Epithelial cell of esophagus (primary cell): ENCODE measurements at regions not wholly inside any gene's neighbourhood (a gene's known extent, or its start where the extent isn't known, plus 50 kb on each side); places are given as distances from the start of the nearest gene placed in this dataset.

Source experiments
- DNase-seq: peaks from one replicate; pipeline ENCODE4 v3.0.0; 2010; ENCODE audit warnings: low read depth
- H3K4me3 ChIP-seq: 2 replicates; pipeline ENCODE4 v1.5.1; 2011; ENCODE audit warnings: mild to moderate bottlenecking, low read length, control low read depth
- CTCF ChIP-seq: IDR thresholded peaks from 2 replicates; pipeline ENCODE4 v1.5.1; 2011; ENCODE audit warnings: low read depth, mild to moderate bottlenecking, low read length, control low read depth, inconsistent platforms; ENCODE audit not compliant: insufficient read depth; ENCODE audit errors: missing control alignments

- no peak for DNase-seq
- no peak for TF ChIP-seq CTCF
- H3K4me3 ChIP-seq = no peak overlapping the region
These were observed 345.3 kb upstream of the NCAM1 start for GRCh38 chr11:112615891-112616290.

DNA sequence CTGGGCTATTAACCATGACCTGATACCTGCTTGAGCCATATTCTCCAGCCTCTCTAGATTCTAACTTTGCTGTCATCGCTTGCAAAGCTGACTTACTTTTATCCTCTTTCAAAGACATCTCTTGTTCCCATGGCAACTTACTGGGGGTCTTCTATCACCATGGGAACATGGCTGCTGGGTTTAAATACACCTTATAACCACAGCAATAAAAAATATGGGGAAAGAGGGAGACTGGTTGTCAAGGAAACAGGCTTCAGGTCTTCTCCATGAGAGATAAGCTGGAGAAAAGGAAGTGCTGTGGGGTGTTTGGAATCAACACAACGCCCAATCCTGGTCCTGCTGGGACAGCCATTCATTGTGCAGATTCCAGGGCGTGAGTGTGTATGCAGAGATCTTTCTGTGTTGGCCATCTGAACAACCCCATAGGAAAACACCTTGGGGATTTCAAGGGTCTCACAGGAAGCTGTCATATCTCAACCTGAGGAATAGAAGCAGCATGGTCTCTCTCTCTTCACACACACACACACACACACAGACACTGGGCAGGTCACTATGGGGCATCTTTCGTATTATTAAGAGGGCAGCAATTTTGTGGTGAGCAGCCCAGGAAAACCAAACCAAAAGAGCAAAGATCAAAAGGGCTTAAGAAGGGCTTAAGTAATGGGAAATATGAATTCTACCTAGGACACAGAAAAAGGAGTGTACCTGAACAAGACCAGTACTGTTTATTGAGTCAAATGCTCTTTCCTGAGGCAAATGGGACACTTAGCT is 344.7 kb upstream of the NCAM1 start:
- DNase-seq = no peak
- TF ChIP-seq CTCF = no peak
- H3K4me3 ChIP-seq = no peak overlapping the region

DNA sequence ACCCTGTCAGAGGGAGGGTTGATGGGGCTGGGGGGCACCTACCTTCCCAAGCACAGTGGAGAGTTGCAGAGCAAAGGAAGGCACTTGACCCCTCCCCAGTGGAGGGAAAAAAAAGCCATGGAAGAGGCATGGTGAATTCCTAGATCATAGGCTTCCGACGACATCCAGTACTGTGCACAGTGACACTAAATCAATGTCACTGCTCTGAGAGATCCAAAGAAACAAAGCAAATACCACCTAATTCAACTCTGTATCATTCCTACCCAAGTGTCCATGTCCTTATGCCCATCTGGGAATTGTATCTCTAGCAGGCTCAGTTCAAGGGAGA is 344.2 kb upstream of the NCAM1 start:
- no peak for TF ChIP-seq CTCF
- no peak for DNase-seq
- no peak overlapping the region for H3K4me3 ChIP-seq

- H3K4me3 ChIP-seq = no peak overlapping the region
- no peak for DNase-seq
These were observed 343.0 kb upstream of the NCAM1 start for GRCh38 chr11:112617977-112618826.

GRCh38 chr11:112619106-112619505 is 342.1 kb upstream of the NCAM1 start:
- TF ChIP-seq CTCF = no peak
- DNase-seq = no peak
- H3K4me3 ChIP-seq = no peak overlapping the region

More at GRCh38 chr11:112617977-112618826, 343.0 kb upstream of the NCAM1 start:
- TF ChIP-seq CTCF = no peak

- TF ChIP-seq CTCF = no peak
- peak; percentile 97 for DNase-seq
These were observed 340.4 kb upstream of the NCAM1 start for GRCh38 chr11:112620621-112621394.

More at GRCh38 chr11:112620621-112621394, 340.4 kb upstream of the NCAM1 start:
- no peak overlapping the region for H3K4me3 ChIP-seq
